EL (cell line): ENCODE measurements at regions not wholly inside any gene's neighbourhood (a gene's known extent, or its start where the extent isn't known, plus 50 kb on each side); places are given as distances from the start of the nearest gene placed in this dataset.

Experiments
- DNase-seq: peaks from one replicate; pipeline ENCODE4 v3.0.0-alpha.2; 2016

- no peak for DNase-seq
Measured at GRCh38 chr17:13297183-13297582, 279.4 kb upstream of the ELAC2 start.

GRCh38 chr17:13293421-13293820, 275.6 kb upstream of the ELAC2 start:
- no peak for DNase-seq

- no peak for DNase-seq
Measured at GRCh38 chr17:13292291-13292690, 274.5 kb upstream of the ELAC2 start.

GRCh38 chr17:13288248-13288647, 270.4 kb upstream of the ELAC2 start:
- DNase-seq, result no peak

- no peak for DNase-seq
Measured at GRCh38 chr17:13287226-13287625, 269.4 kb upstream of the ELAC2 start.

- no peak for DNase-seq
Measured at GRCh38 chr17:13283606-13284005, 265.8 kb upstream of the ELAC2 start.

GRCh38 chr17:13281626-13282025, 263.8 kb upstream of the ELAC2 start:
- no peak for DNase-seq

GRCh38 chr17:13273806-13274205, 256.0 kb upstream of the ELAC2 start:
- peak; percentile 75 for DNase-seq

- DNase-seq, result no peak
Measured at GRCh38 chr17:13272296-13272695, 254.5 kb upstream of the ELAC2 start.

- peak; percentile 3 for DNase-seq
Measured at GRCh38 chr17:13268791-13269595, 251.2 kb upstream of the ELAC2 start.

- DNase-seq, result peak; percentile 77
Measured at GRCh38 chr17:13266606-13267005, 248.8 kb upstream of the ELAC2 start.

GRCh38 chr17:13265311-13265710, 247.5 kb upstream of the ELAC2 start:
- peak; percentile 39 for DNase-seq

GRCh38 chr17:13263746-13264145, 245.9 kb upstream of the ELAC2 start:
- no peak for DNase-seq

GRCh38 chr17:13256545-13256944, 238.7 kb upstream of the ELAC2 start:
- DNase-seq, result no peak

- no peak for DNase-seq
Measured at GRCh38 chr17:13253733-13254410, 236.0 kb upstream of the ELAC2 start.

GRCh38 chr17:13244513-13244912, 226.7 kb upstream of the ELAC2 start:
- DNase-seq, result no peak

- no peak for DNase-seq
Measured at GRCh38 chr17:13243585-13243984, 225.8 kb upstream of the ELAC2 start.

- DNase-seq, result no peak
Measured at GRCh38 chr17:13240851-13241250, 223.0 kb upstream of the ELAC2 start.

GRCh38 chr17:13230350-13231264, 212.8 kb upstream of the ELAC2 start:
- DNase-seq, result no peak

GRCh38 chr17:13228225-13228624, 210.4 kb upstream of the ELAC2 start:
- no peak for DNase-seq

GRCh38 chr17:13222975-13223374, 205.1 kb upstream of the ELAC2 start:
- no peak for DNase-seq

- DNase-seq, result no peak
Measured at GRCh38 chr17:13212860-13213259, 195.0 kb upstream of the ELAC2 start.

- DNase-seq, result peak; percentile 40
Measured at GRCh38 chr17:13209081-13209480, 191.3 kb upstream of the ELAC2 start.
